HUES48 (cell line): ENCODE measurements at regions not wholly inside any gene's neighbourhood (a gene's known extent, or its start where the extent isn't known, plus 50 kb on each side); places are given as distances from the start of the nearest gene placed in this dataset.

ENCODE experiments used
- H3K27ac ChIP-seq: one replicate; pipeline ENCODE4 v1.7.0; 2013; ENCODE audit warnings: low read depth, low read length, inconsistent platforms
- H3K27me3 ChIP-seq: 2 replicates; pipeline ENCODE4 v1.6.1; 2013; ENCODE audit warnings: mild to moderate bottlenecking, low read length; ENCODE audit not compliant: control insufficient read depth, insufficient read depth
- H3K36me3 ChIP-seq: 2 replicates; pipeline ENCODE4 v1.6.1; 2013; ENCODE audit warnings: low read length; ENCODE audit not compliant: control insufficient read depth, insufficient read depth
- H3K4me1 ChIP-seq: 2 replicates; pipeline ENCODE4 v1.6.1; 2013; ENCODE audit warnings: mild to moderate bottlenecking, low read length; ENCODE audit not compliant: control insufficient read depth, insufficient read depth
- H3K4me3 ChIP-seq: 2 replicates; pipeline ENCODE4 v1.5.1; 2013; ENCODE audit warnings: mild to moderate bottlenecking, low read depth, low read length
- H3K9ac ChIP-seq: 2 replicates; pipeline ENCODE4 v1.6.1; 2013; ENCODE audit warnings: mild to moderate bottlenecking, low read depth, low read length, moderate library complexity
- H3K9me3 ChIP-seq: 2 replicates; pipeline ENCODE4 v1.6.1; 2013; ENCODE audit warnings: low read length; ENCODE audit not compliant: control insufficient read depth, insufficient read depth

DNA sequence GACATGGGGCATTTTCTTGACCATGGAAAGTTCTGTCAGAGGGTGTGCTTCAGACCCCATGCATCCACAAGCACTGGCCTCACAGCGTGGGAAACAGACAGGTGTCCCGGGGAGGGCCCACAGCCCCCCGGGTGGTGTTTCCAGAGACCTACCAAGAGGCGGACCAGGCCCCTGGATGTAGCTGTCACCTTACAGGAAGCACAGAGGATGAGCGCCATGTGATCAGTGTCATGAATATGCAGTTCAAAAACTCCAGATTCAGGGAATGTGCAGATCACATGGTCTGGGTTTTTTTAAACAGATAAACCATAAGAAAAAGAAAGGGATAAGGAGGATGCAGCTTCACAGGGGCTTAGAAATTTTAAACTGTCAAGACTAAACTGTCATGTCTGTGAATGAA lies 61.0 kb upstream of the SPATA13 start:
- Histone ChIP-seq H3K27me3 (no peaks in the 10 kb centered on the region), H3K27ac (no peak overlapping the region), H3K9ac (no peak overlapping the region), H3K4me3 (no peak overlapping the region), H3K9me3 (no peaks in the 10 kb centered on the region), H3K36me3 (no peaks in the 10 kb centered on the region), H3K4me1 (peaks cover 6% of the 10 kb centered on the region)

DNA sequence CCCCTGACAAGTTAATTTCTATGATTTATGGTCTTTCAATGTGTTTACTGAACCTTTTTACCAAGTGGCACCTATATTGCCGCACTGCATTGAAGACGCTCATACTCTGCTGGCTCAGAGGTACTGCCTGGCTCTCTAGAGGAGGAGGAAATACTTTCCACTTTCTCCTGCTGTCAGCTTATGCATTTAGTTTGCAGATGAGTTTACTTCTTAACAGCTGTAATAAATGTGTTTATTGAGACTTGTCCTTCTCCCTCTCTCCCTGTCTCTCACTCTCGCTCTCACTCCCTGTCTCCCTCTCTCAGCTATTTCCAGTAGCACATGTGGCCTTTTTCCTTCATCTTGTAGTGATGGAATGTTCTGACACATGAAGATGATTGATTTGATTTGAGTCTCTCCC lies 60.3 kb upstream of the SPATA13 start:
- Histone ChIP-seq H3K4me3 (no peak overlapping the region), H3K9me3 (no peaks in the 10 kb centered on the region), H3K27me3 (no peaks in the 10 kb centered on the region), H3K4me1 (peaks cover 6% of the 10 kb centered on the region), H3K9ac (no peak overlapping the region), H3K36me3 (no peaks in the 10 kb centered on the region), H3K27ac (no peak overlapping the region)

DNA sequence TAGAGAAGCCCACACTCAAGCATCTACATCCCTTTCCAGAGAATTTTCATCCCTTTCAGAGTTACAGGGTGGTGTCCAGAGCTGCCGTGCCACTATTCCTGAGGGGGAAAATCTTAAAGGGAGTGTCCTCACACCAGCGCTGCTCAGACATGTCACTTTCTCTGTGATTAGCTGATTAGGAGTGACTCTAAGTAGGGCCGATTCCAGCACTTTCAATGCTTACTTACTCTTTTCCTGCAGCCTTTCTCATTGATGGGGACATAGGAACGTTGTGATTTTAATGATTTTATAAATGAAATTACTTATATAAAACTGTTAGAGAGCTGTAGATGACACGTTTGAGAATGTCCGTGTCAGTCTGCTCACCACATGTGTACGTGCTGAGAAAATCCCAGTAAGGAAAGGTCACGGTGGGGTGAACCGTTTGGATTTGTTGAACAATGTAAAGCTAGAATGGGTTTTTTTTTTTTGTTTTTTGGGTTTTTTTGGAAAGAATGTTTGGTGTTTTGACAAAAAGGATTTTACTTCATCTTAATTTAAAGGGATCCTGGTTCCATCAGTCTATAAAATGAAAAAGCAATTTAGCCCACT lies 56.6 kb upstream of the SPATA13 start:
- Histone ChIP-seq H3K27me3 (no peaks in the 10 kb centered on the region), H3K9me3 (no peaks in the 10 kb centered on the region), H3K4me3 (no peak overlapping the region), H3K36me3 (no peaks in the 10 kb centered on the region), H3K27ac (no peak overlapping the region), H3K9ac (no peak overlapping the region), H3K4me1 (no peaks in the 10 kb centered on the region; the same call in 1 of the 2 replicates)

DNA sequence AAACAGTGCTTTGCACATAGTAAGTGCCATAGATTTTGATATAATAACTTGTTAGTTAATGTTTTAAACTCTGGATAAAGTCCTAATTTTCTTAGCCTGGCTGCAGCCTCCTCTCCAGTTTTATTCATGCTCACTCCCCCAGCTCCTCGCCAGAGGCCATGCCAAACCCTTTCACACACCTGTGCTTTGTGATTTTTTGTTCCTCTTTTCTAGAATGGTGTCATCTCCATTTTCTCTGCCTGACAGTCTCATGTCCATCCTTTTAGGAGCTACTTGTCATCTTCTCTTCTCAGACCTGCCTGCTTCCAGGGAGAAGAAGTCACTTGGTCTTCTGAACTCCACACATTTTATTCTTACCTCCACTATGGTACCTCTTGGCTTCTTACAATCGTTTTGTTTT lies 55.8 kb upstream of the SPATA13 start:
- H3K27me3 ChIP-seq: no peaks in the 10 kb centered on the region
- no peak overlapping the region for H3K4me3 ChIP-seq
- no peaks in the 10 kb centered on the region for H3K36me3 ChIP-seq
- H3K4me1 ChIP-seq: no peaks in the 10 kb centered on the region; the same call in 1 of the 2 replicates
- no peak overlapping the region for H3K9ac ChIP-seq
- H3K27ac ChIP-seq: no peak overlapping the region
- H3K9me3 ChIP-seq: no peaks in the 10 kb centered on the region

DNA sequence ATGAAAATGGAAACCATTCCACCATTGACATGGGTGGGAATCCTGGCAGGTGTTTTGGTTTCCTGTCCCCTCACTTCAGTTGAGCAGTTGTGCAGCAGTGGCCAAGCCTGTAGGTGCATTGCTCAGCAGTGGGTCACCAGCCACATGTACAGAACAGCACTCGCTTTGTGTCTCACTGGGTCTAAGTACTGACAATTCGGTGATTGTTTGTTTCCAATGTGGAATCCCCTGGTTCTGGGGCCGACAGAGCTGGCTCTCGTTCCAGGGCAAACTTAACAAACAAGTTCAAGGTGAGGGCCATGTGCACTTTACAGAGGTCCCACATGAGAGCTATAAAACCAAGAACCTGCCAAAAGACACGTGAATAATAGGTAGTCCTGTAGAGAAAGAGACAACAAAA lies 54.1 kb upstream of the SPATA13 start:
- Histone ChIP-seq H3K27me3 (no peaks in the 10 kb centered on the region), H3K36me3 (no peaks in the 10 kb centered on the region), H3K9ac (no peak overlapping the region), H3K4me1 (no peaks in the 10 kb centered on the region; the same call in 1 of the 2 replicates), H3K27ac (no peak overlapping the region), H3K4me3 (no peak overlapping the region), H3K9me3 (no peaks in the 10 kb centered on the region)

DNA sequence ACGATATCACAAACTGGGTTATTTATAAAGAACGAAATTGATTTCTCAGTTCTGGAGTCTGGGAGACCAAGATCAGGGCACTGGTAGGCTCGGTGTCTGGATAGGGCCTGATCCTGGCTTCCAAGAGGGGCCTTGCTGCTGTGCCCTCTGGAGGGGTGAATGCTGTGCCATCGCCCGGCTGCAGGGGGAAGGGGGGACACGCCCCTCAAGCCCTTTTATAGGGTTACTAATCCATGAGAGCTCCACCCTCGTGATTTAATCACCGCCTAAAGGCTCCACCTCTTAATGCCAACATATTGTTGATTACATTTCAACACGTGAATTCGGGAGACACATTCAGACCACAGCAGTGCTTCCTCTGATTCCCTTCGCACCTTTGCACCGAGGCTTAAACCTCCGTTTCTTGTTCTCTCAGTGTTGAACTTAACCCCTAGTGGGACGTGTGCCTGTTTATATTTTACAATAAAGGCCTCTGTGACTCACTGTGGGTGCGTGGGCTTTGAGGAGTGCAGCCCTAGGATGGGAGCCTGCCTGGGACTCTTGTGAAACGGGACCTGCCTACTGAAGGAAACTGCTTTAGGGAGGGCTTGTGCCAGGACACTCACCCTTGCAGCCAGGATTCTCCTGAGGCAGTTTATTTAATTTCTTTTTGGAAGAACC lies 52.4 kb upstream of the SPATA13 start:
- Histone ChIP-seq H3K9ac (no peak overlapping the region), H3K27ac (no peak overlapping the region), H3K36me3 (no peaks in the 10 kb centered on the region), H3K27me3 (no peaks in the 10 kb centered on the region), H3K9me3 (no peaks in the 10 kb centered on the region), H3K4me3 (no peak overlapping the region), H3K4me1 (no peaks in the 10 kb centered on the region; the same call in 1 of the 2 replicates)

DNA sequence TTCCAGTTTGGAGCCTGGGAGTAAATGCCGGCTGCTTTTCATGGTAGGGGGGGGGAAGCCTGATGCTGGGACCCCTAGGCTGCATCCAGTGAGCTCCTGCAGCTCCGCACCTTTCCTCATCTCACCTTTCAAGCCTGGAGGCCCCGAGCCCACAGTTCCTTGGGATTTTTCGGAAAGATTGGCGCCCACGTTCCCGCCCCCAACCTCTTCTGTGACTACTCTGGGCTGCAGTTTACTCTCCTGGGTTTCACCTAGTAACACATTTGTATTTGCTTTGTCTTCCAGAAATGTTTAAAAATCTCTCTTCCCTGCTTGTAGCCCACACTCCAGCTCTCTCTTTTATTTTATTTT lies 51.9 kb upstream of the SPATA13 start:
- Histone ChIP-seq H3K4me3 (no peak overlapping the region), H3K27me3 (no peaks in the 10 kb centered on the region), H3K9me3 (no peaks in the 10 kb centered on the region), H3K4me1 (no peaks in the 10 kb centered on the region; the same call in 1 of the 2 replicates), H3K36me3 (no peaks in the 10 kb centered on the region), H3K9ac (no peak overlapping the region), H3K27ac (no peak overlapping the region)

DNA sequence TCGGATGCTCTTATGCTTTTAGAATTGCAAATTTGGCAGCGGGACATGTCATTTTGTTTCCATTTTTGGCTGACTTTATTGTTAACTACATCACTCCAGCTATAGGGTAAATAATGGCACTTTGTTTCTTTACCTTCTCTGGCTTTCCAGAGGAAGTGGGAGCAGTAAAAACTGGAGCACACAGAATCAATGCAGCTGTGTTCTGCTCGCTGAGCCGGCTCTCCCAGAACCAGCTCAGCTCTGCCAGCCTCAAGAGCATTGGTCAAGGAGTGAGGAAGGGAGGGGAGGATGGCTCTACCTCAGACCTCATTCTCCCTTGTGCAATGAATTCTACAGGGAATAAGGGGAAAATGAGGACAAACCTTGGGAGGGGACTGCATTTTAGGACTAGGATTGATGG lies 50.5 kb upstream of the SPATA13 start:
- no peaks in the 10 kb centered on the region for H3K36me3 ChIP-seq

More for the DNA sequence above, 50.5 kb upstream of the SPATA13 start:
- no peak overlapping the region for H3K4me3 ChIP-seq
- H3K9ac ChIP-seq: no peak overlapping the region
- no peaks in the 10 kb centered on the region for H3K9me3 ChIP-seq
- no peaks in the 10 kb centered on the region for H3K27me3 ChIP-seq
- H3K4me1 ChIP-seq: no peaks in the 10 kb centered on the region; the same call in 1 of the 2 replicates
- no peak overlapping the region for H3K27ac ChIP-seq
